Suprapubic skin (tissue), 4 donors: ENCODE measurements at regions not wholly inside any gene's neighbourhood (a gene's known extent, or its start where the extent isn't known, plus 50 kb on each side); places are given as distances from the start of the nearest gene placed in this dataset.
A peak's percentile ranks its signal among the peaks of the same experiment; 100 is the strongest.
"Not testable (repeated sequence)": the region's sequence is repeated elsewhere in the genome, so short reads cannot be mapped to it uniquely, and the experiment has no call there.

Experiments
- DNase-seq, 2 donors: peaks; one replicate each; pipeline ENCODE4 v3.0.0-alpha.2; 2019; ENCODE audit warnings: low spot score in 2 of 2
- H3K27ac ChIP-seq: fragments of 200-600 bp; sonication (generic); one replicate; pipeline ENCODE4 v1.5.1; 2019
- H3K27me3 ChIP-seq: fragments of 200-600 bp; sonication (generic); one replicate; pipeline ENCODE4 v1.5.1; 2019
- H3K36me3 ChIP-seq: fragments of 200-600 bp; sonication (generic); one replicate; pipeline ENCODE4 v1.5.1; 2019
- H3K4me1 ChIP-seq: fragments of 200-600 bp; sonication (generic); one replicate; pipeline ENCODE4 v1.5.1; 2019
- H3K4me3 ChIP-seq: fragments of 200-600 bp; sonication (generic); one replicate; pipeline ENCODE4 v1.5.1; 2019; ENCODE audit warnings: mild to moderate bottlenecking
- H3K9me3 ChIP-seq: fragments of 200-600 bp; sonication (generic); one replicate; pipeline ENCODE4 v1.5.1; 2019
- EP300 ChIP-seq: sonication (generic); formaldehyde crosslinking; IDR thresholded peaks from one replicate; pipeline ENCODE4 v1.6.1; 2017; ENCODE audit warnings: antibody characterized with exemption
- POLR2A ChIP-seq, 2 donors: fragments of 450-650 bp; IDR thresholded peaks; one replicate each; pipeline ENCODE4 v1.6.1; 2017; ENCODE audit warnings: antibody characterized with exemption in 2 of 2, mild to moderate bottlenecking in 2 of 2, moderate library complexity in 2 of 2
- POLR2AphosphoS5 ChIP-seq, 3 donors: sonication (generic); formaldehyde crosslinking; IDR thresholded peaks; one replicate each; pipeline ENCODE4 v1.6.1; 2017; ENCODE audit warnings: antibody characterized with exemption in 3 of 3
- WGBS: methylation state at CpG from one replicate; pipeline ENCODE4 v1.1.5; 2018; 5-methylcytosine and 5-hydroxymethylcytosine counted together
- TF ChIP-seq, protein P1 (sequence below), 2 donors: fragments of 200-600 bp in 1 of 2; fragments of 450-650 bp in 1 of 2; sonication (generic) in 1 of 2; IDR thresholded peaks; one replicate each; pipeline ENCODE4 v1.5.1; 2016 to 2019; ENCODE audit warnings: antibody characterized with exemption in 2 of 2, mild to moderate bottlenecking in 1 of 2, moderate library complexity in 1 of 2

DNA sequence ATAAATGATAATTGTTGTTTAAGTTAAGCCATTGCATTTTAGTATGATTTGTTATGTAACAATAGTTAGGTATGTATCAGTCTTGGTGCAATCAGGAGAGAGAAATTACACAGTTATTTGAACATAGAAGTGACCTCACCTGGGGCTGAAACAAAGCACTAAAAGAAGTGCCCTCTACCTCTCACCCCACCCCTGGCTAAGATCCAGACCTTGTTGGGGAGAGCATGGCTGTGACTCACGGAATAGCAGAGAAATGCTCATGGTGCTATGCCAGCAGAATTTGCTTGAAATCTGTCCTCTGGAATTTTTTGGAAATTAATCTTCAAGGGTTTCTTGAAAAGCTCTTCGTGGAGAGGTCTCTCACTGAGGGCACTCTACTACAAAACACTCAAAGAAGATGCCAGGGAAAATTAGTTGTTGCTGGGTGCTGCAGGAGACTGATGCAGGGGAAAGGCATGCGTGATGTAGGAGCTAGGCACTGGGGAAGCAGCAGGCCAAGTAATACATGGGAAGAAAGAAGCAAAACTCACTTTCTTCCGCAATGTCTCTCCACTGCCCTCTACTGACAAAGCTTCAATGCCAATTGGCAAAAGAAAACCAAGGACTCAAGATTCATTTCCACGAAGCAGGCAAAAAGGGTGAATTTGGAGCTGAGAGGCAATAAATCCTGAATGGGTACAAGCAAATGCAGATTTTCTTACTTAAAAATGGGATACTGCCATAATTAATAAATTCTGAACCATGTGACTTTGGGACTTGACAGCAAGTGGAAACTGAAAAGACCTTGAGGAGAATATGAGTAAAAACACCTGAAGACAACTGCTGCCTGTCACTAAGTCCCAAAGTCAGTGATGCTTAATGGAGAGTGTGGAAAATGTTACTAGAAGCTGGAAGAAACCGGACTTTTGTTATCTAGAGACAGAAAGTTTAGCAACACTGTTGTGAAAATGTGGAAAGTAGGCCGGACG, 136.3 kb upstream of the ZNF184 start:
- TF ChIP-seq, protein P1, sequence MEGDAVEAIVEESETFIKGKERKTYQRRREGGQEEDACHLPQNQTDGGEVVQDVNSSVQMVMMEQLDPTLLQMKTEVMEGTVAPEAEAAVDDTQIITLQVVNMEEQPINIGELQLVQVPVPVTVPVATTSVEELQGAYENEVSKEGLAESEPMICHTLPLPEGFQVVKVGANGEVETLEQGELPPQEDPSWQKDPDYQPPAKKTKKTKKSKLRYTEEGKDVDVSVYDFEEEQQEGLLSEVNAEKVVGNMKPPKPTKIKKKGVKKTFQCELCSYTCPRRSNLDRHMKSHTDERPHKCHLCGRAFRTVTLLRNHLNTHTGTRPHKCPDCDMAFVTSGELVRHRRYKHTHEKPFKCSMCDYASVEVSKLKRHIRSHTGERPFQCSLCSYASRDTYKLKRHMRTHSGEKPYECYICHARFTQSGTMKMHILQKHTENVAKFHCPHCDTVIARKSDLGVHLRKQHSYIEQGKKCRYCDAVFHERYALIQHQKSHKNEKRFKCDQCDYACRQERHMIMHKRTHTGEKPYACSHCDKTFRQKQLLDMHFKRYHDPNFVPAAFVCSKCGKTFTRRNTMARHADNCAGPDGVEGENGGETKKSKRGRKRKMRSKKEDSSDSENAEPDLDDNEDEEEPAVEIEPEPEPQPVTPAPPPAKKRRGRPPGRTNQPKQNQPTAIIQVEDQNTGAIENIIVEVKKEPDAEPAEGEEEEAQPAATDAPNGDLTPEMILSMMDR (IDR thresholded peaks at IDR 0.05) = peak in 1 of 2 donors; percentile 41
- TF ChIP-seq POLR2A (IDR thresholded peaks at IDR 0.05) = no peak
- no peak overlapping the region for H3K27ac ChIP-seq
- WGBS = 49% methylated on average over 8 of the region's 8 CpGs
- no peaks in the 10 kb centered on the region for H3K36me3 ChIP-seq
- H3K4me3 ChIP-seq = no peak overlapping the region
- DNase-seq = no peak
- no peaks in the 10 kb centered on the region for H3K9me3 ChIP-seq
- H3K27me3 ChIP-seq = peaks cover 40% of the 10 kb centered on the region
- no peaks in the 10 kb centered on the region for H3K4me1 ChIP-seq

DNA sequence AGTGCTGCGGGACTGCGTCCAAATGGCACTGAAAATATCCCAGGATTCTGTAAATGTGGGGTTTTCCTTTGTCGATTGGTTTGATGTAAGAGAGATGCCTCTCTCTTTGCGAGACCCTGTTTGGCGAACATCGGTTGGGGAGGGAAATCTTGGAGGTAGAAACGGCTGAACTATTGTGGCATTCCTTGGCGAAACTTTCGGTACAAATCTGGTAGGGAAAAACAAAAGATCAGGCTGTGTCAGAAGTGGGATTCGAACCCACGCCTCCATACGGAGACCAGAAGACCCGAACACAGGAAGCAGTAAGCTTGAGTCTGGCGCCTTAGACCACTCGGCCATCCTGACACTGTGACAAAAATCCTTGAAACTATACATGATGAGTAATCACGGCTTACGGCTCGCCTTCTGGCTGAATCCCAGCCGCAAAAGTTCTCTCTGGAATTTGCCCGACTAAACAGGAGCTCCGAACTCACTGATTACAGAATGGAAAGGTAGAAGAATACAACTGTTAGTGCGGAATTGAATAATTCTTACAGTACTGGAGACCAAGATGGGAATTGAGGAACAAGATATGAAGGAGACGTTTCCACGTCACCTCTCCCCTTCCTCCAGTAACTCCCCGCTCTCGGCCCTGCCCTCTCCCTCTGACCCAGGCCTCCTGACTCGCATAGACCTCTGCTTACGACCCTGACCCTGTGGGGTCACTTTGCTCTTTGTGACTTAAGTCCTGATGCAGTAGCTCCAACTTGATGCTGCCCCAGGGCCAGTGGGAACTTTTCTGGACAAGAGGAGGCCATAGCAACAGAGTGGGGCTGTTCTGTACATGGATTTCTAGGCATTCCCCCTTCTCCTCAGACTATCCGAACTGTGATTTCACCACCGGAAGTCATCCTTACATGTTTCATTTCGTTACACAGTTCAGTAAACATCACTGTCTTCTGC, 132.8 kb upstream of the ZNF184 start:
- Histone ChIP-seq H3K36me3 (no peaks in the 10 kb centered on the region), H3K27me3 (peaks cover 57% of the 10 kb centered on the region), H3K27ac (no peak overlapping the region), H3K4me3 (no peak overlapping the region), H3K4me1 (no peaks in the 10 kb centered on the region), H3K9me3 (no peaks in the 10 kb centered on the region)
- no peak for DNase-seq
- no peak for TF ChIP-seq EP300
- 20% methylated on average over 31 of the region's 31 CpGs for WGBS

DNA sequence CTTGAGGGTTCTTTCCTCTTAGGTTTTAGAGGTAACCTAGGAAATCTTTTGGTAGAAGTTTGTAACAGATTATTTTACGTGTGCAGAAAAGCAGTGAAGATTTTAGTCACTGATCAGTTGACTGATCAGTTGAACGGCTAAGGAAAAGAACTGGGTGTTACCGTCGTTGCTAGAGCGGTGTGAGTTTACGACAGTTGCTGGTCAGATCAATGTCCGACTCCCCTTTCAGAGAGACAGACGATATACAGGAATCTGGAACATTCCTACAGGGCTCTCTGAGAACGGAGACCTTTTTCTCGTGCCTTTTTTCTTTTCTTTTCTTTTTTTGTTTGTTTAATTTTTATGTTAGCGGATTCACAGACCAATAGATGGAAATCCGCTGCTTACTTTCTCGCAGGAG, 132.1 kb upstream of the ZNF184 start:
- H3K27ac ChIP-seq = no peak overlapping the region
- no peak for TF ChIP-seq POLR2AphosphoS5 (IDR thresholded peaks at IDR 0.05)
- DNase-seq = no peak
- H3K36me3 ChIP-seq = no peaks in the 10 kb centered on the region
- no peaks in the 10 kb centered on the region for H3K4me1 ChIP-seq
- no peaks in the 10 kb centered on the region for H3K9me3 ChIP-seq
- no peak overlapping the region for H3K4me3 ChIP-seq
- peaks cover 64% of the 10 kb centered on the region for H3K27me3 ChIP-seq
- 5% methylated on average over 13 of the region's 13 CpGs for WGBS

DNA sequence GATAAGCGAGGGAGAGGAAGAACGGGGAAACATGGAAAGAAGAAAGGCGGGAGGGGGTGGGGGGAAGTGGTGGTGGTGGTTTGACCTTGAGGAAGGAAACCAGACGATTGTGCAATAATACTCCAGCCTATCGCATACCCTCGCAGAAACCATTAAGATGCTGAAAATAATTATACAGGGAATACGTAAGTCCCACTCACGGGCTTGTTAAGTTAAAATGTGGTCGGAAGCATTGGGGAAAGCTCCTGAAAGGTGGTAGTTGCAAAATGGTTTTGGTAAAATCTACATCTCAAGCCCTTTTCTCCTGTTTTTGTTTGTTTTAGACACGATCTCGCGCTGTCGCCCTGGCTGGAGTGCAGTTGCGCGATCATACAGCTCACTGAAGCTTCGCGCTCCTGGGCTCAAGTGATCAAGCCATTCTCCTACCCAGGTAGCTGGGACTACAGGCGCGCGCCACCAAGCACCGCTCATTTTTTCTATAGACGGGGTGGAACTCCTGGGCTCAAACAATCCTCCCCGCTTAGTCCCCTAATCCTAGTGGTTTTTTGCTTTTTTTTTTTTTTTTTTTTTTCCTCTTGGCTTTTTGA, 128.9 kb upstream of the ZNF184 start:
- Histone ChIP-seq H3K9me3 (no peaks in the 10 kb centered on the region), H3K27ac (no peak overlapping the region), H3K36me3 (no peaks in the 10 kb centered on the region), H3K4me1 (no peaks in the 10 kb centered on the region), H3K27me3 (peaks cover 82% of the 10 kb centered on the region), H3K4me3 (no peak overlapping the region)
- no peak for TF ChIP-seq POLR2A (IDR thresholded peaks at IDR 0.05)
- no peak for DNase-seq
- WGBS = 17% methylated on average over 23 of the region's 23 CpGs

DNA sequence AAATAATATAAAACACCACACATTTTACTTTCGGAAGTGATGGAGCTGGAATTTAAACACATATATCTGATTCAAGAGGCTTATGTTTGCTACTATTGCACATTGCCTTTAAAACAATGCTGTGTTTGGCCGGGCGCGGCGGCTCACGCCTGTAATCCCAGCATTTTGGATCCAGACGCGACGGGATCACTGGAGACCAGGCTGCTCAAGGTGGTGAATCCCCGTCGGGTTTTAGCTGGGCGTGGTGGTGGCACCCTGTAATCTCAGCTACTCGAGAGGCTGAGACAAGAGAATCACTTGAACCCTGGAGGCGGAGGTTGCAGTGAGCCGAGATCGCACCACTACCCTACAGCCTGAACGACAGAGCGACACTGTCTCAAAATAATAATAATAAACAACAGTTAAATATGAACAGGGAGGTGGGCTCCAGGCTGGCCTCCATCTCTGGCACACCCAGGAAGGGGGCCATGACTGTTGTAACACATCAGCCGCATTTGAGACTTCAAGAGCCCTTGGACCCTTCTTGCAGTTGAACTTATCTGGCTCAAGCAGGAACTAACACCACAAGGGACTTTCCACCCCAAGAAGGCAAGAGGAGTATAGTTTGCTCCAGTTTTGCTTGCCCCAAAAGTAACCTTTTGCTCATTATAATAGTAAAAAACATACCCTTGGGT, 127.1 kb upstream of the ZNF184 start:
- H3K27me3 ChIP-seq = peaks cover 86% of the 10 kb centered on the region
- TF ChIP-seq POLR2A (IDR thresholded peaks at IDR 0.05) (no peak), EP300 (no peak)
- 95% methylated on average over 19 of the region's 19 CpGs for WGBS
- H3K27ac ChIP-seq = no peak overlapping the region
- no peak overlapping the region for H3K4me3 ChIP-seq
- H3K4me1 ChIP-seq = no peaks in the 10 kb centered on the region
- DNase-seq = no peak
- H3K36me3 ChIP-seq = no peaks in the 10 kb centered on the region
- no peaks in the 10 kb centered on the region for H3K9me3 ChIP-seq

DNA sequence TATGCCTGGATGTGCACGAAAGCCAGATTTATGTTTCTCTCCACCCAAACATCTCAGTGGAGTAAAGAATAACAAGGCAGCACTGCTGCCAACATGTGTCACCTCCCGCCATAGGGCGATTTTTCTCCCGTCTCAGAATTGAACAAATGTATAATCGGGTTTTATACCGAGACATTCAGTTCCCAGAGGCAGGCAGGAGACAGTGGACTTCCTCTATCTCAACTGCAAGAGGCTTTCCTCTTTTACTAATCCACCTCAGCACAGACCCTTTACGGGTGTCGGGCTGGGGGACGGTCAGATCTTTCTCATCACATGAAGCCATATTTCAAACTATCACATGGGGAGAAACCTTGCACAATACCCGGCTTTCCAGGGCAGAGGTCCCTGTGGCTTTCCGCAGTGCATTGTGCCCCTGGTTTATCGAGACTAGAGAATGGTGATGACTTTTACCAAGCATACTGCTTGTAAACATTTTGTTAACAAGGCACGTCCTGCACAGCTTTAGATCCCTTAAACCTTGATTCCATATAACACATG, 124.2 kb upstream of the ZNF184 start:
- H3K4me1 ChIP-seq, H3K27ac ChIP-seq, DNase-seq, H3K9me3 ChIP-seq, H3K4me3 ChIP-seq, H3K36me3 ChIP-seq: not testable (repeated sequence)
- peaks cover 90% of the 10 kb centered on the region for H3K27me3 ChIP-seq
- 56% methylated on average over 13 of the region's 13 CpGs for WGBS

DNA sequence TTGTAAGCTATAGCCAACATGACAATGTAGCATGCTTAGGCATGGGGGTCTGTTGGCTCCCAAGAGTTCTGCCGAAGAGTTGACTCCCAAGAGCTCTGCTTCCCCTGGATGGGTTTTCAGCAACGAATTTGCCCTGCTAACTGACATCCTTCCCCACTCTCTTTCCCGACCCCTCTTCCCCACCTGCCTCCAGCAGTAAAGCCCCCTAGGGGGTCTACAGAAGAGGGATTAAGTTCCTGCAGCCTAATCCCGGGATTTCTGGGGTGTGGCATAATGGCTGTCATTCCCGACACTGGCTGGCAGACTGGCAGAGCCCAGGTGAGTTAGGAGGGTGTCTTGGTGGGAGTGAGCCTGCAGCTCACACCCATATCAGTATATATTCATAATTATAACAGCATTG, 121.0 kb upstream of the ZNF184 start:
- Histone ChIP-seq H3K27me3 (peaks cover 86% of the 10 kb centered on the region), H3K36me3 (no peaks in the 10 kb centered on the region), H3K27ac (no peak overlapping the region), H3K4me3 (no peak overlapping the region), H3K4me1 (peaks cover 7% of the 10 kb centered on the region), H3K9me3 (no peaks in the 10 kb centered on the region)
- TF ChIP-seq POLR2AphosphoS5 (IDR thresholded peaks at IDR 0.05) (no peak), EP300 (no peak), POLR2A (IDR thresholded peaks at IDR 0.05) (no peak)
- TF ChIP-seq, protein P1 (IDR thresholded peaks at IDR 0.05) = no peak
- WGBS = 13% methylated on average over 5 of the region's 5 CpGs
- DNase-seq = no peak
